Suprapubic skin (tissue), 3 donors: ENCODE measurements at regions not wholly inside any gene's neighbourhood (a gene's known extent, or its start where the extent isn't known, plus 50 kb on each side); places are given as distances from the start of the nearest gene placed in this dataset.

Experiments
- CTCF ChIP-seq, 2 donors: fragments of 200-600 bp in 1 of 2; fragments of 450-650 bp in 1 of 2; sonication (generic) in 1 of 2; IDR thresholded peaks; one replicate each; pipeline ENCODE4 v1.5.1; 2016 to 2019; ENCODE audit warnings: antibody characterized with exemption in 2 of 2, mild to moderate bottlenecking in 1 of 2, moderate library complexity in 1 of 2
- EP300 ChIP-seq: sonication (generic); formaldehyde crosslinking; IDR thresholded peaks from one replicate; pipeline ENCODE4 v1.6.1; 2017; ENCODE audit warnings: antibody characterized with exemption
- POLR2A ChIP-seq, 2 donors: fragments of 450-650 bp; IDR thresholded peaks; one replicate each; pipeline ENCODE4 v1.6.1; 2017; ENCODE audit warnings: antibody characterized with exemption in 2 of 2, mild to moderate bottlenecking in 2 of 2, moderate library complexity in 2 of 2

- TF ChIP-seq EP300 = no peak
- no peak for TF ChIP-seq CTCF (IDR thresholded peaks at IDR 0.05)
- no peak for TF ChIP-seq POLR2A (IDR thresholded peaks at IDR 0.05)
Measured at GRCh38 chr14:53615252-53615651, 341.4 kb downstream of the BMP4 start.
